ENCODE measurements at regions not wholly inside any gene's neighbourhood (a gene's known extent, or its start where the extent isn't known, plus 50 kb on each side); places are given as distances from the start of the nearest gene placed in this dataset.

- H4K20me1 ChIP-seq (replicated peaks; ENCODE audit: control insufficient read depth, insufficient read depth, low read length): no peaks in the 10 kb centered on the region
Observed at GRCh38 chr3:193124861-193125260, 116.2 kb upstream of the PLAAT1 start.

GRCh38 chr3:193129607-193130006 is 111.4 kb upstream of the PLAAT1 start:
- POLR2A ChIA-PET: no interaction called here
- intact Hi-C loops (cut with micrococcal nuclease): no loop called here
- no peaks in the 10 kb centered on the region for H3K36me3 ChIP-seq (ENCODE audit: control insufficient read depth, insufficient read depth, low read length)
- H3K27me3 ChIP-seq (ENCODE audit: control insufficient read depth in 2 of 2, insufficient read depth in 2 of 2, low read length in 2 of 2): no peaks in the 10 kb centered on the region
- no peak overlapping the region for H3K4me3 ChIP-seq
- in situ Hi-C loops (cut with MboI): no loop called here
- no peak for ATAC-seq
- H3K4me2 ChIP-seq (ENCODE audit: insufficient read depth, low read length): no peak overlapping the region
- TF ChIP-seq NR2F6 (CRISPR knock-in tag; IDR thresholded peaks at IDR 0.05): no peak
- TF ChIP-seq CBFA2T3 (IDR thresholded peaks at IDR 0.05): no peak
- TF ChIP-seq OTX1 (CRISPR knock-in tag; IDR thresholded peaks at IDR 0.05): no peak
- TF ChIP-seq MCM7 (IDR thresholded peaks at IDR 0.05): no peak
- no peak for TF ChIP-seq ZNF3 (CRISPR knock-in tag; IDR thresholded peaks at IDR 0.05)
- FAIRE-seq: no peak
- no TSS peak for BruUV-seq (replicated peaks)
- H3K79me2 ChIP-seq (ENCODE audit: control insufficient read depth, insufficient read depth, low read length): no peaks in the 10 kb centered on the region
- no peak for DNase-seq (ENCODE audit: extremely low read depth in 1 of 4, low spot score in 3 of 4)
- no peaks in the 10 kb centered on the region for H3K9me1 ChIP-seq (ENCODE audit: control insufficient read depth, insufficient read depth, low read length)
- no peaks in the 10 kb centered on the region for H3K4me1 ChIP-seq (replicated peaks in 1 of 2; ENCODE audit: control insufficient read depth in 2 of 2, insufficient read depth in 2 of 2, low read length in 2 of 2)
- WGBS (ENCODE audit: insufficient coverage, low coverage, missing lambda C conversion rate): 0% methylated on average over 4 of the region's 4 CpGs
- no peaks in the 10 kb centered on the region; the same call in 1 of the 2 replicates for H3K9me3 ChIP-seq (replicated peaks; ENCODE audit: control insufficient read depth, insufficient read depth, low read depth, low read length)
- H3K9ac ChIP-seq (ENCODE audit: insufficient read depth in 1 of 2, low read depth in 2 of 2, low read length in 2 of 2): no peak overlapping the region
- no peak overlapping the region for H3K27ac ChIP-seq (ENCODE audit: extremely low read depth, low read depth, low read length)
- H4K20me1 ChIP-seq (replicated peaks; ENCODE audit: control insufficient read depth, insufficient read depth, low read length): no peaks in the 10 kb centered on the region
- H2AFZ ChIP-seq (ENCODE audit: low read depth, low read length): no peak overlapping the region
- CTCF ChIA-PET (ENCODE audit: low intra/inter-chr PET ratio): no interaction called here

More at GRCh38 chr3:193124861-193125260, 116.2 kb upstream of the PLAAT1 start:
- TF ChIP-seq POLR2A (conservative IDR thresholded peaks at IDR 0.05) (no peak), BRD4 (IDR thresholded peaks at IDR 0.05) (no peak)
- no peaks in the 10 kb centered on the region for H3K9me1 ChIP-seq (ENCODE audit: control insufficient read depth, insufficient read depth, low read length)
- no peak overlapping the region for H2AFZ ChIP-seq (ENCODE audit: low read depth, low read length)
- ATAC-seq: no peak
- no peaks in the 10 kb centered on the region for H3K79me2 ChIP-seq (ENCODE audit: control insufficient read depth, insufficient read depth, low read length)
- WGBS (ENCODE audit: insufficient coverage, low coverage, missing lambda C conversion rate): 0% methylated on average over 9 of the region's 9 CpGs
- H3K36me3 ChIP-seq (ENCODE audit: control insufficient read depth, insufficient read depth, low read length): no peaks in the 10 kb centered on the region
- no peak for FAIRE-seq
- no peaks in the 10 kb centered on the region for H3K27me3 ChIP-seq (ENCODE audit: control insufficient read depth in 2 of 2, insufficient read depth in 2 of 2, low read length in 2 of 2)
- H3K27ac ChIP-seq (ENCODE audit: extremely low read depth, low read depth, low read length): no peak overlapping the region
- ChIA-PET CTCF (ENCODE audit: low intra/inter-chr PET ratio) (no interaction called here), POLR2A (no interaction called here)
- BruUV-seq (replicated peaks): no TSS peak
- no peak overlapping the region for H3K9ac ChIP-seq (ENCODE audit: insufficient read depth in 1 of 2, low read depth in 2 of 2, low read length in 2 of 2)
- intact Hi-C loops (cut with micrococcal nuclease): no loop called here
- H3K9me3 ChIP-seq (replicated peaks; ENCODE audit: control insufficient read depth, insufficient read depth, low read depth, low read length): no peaks in the 10 kb centered on the region; the same call in 1 of the 2 replicates
- no peak overlapping the region for H3K4me2 ChIP-seq (ENCODE audit: insufficient read depth, low read length)
- no peak for DNase-seq (ENCODE audit: extremely low read depth in 1 of 4, low spot score in 3 of 4)
- in situ Hi-C loops (cut with MboI): no loop called here
- no peaks in the 10 kb centered on the region for H3K4me1 ChIP-seq (replicated peaks in 1 of 2; ENCODE audit: control insufficient read depth in 2 of 2, insufficient read depth in 2 of 2, low read length in 2 of 2)
- H3K4me3 ChIP-seq: no peak overlapping the region
